Stimulated activated CD4-positive, alpha-beta T cell treated with anti-CD3 and anti-CD28 coated beads, Interleukin-4, amount 100 ng/mL, for 48 hours (primary cell): ENCODE measurements at regions not wholly inside any gene's neighbourhood (a gene's known extent, or its start where the extent isn't known, plus 50 kb on each side); places are given as distances from the start of the nearest gene placed in this dataset.

Source experiments
- DNase-seq, 2 donors: peaks; one replicate each; pipeline ENCODE4 v3.0.0-alpha.2; 2020; ENCODE audit warnings: low read depth in 2 of 2

- no peak for DNase-seq
These were observed 544.0 kb downstream of the LMO4 start for GRCh38 chr1:87872692-87873091.

- no peak for DNase-seq
These were observed 550.2 kb downstream of the LMO4 start for GRCh38 chr1:87878873-87879272.

GRCh38 chr1:87880098-87880760 is 551.5 kb downstream of the LMO4 start:
- no peak for DNase-seq

- DNase-seq: no peak
These were observed 552.1 kb downstream of the LMO4 start for GRCh38 chr1:87880764-87881163.

GRCh38 chr1:87883906-87884305 is 555.2 kb downstream of the LMO4 start:
- DNase-seq: no peak

- DNase-seq: no peak
These were observed 555.9 kb downstream of the LMO4 start for GRCh38 chr1:87884581-87884980.

GRCh38 chr1:87885278-87886025 is 556.8 kb downstream of the LMO4 start:
- no peak for DNase-seq

GRCh38 chr1:87887100-87887499 is 558.4 kb downstream of the LMO4 start:
- DNase-seq: no peak

GRCh38 chr1:87888446-87888845 is 559.8 kb downstream of the LMO4 start:
- no peak for DNase-seq

GRCh38 chr1:87894062-87894461 is 565.4 kb downstream of the LMO4 start:
- DNase-seq: no peak

- no peak for DNase-seq
These were observed 568.8 kb downstream of the LMO4 start for GRCh38 chr1:87897481-87897880.

- DNase-seq: no peak
These were observed 569.8 kb downstream of the LMO4 start for GRCh38 chr1:87898431-87898830.

GRCh38 chr1:87899017-87899416 is 570.3 kb downstream of the LMO4 start:
- DNase-seq: no peak

- DNase-seq: no peak
These were observed 571.1 kb downstream of the LMO4 start for GRCh38 chr1:87899746-87900145.

- DNase-seq: no peak
These were observed 574.1 kb downstream of the LMO4 start for GRCh38 chr1:87902830-87903229.

GRCh38 chr1:87903242-87903641 is 574.6 kb downstream of the LMO4 start:
- DNase-seq: no peak

GRCh38 chr1:87904651-87905050 is 576.0 kb downstream of the LMO4 start:
- DNase-seq: no peak

GRCh38 chr1:87905651-87906050 is 577.0 kb downstream of the LMO4 start:
- no peak for DNase-seq

- no peak for DNase-seq
These were observed 577.4 kb downstream of the LMO4 start for GRCh38 chr1:87906078-87906477.

GRCh38 chr1:87913361-87913760 is 584.7 kb downstream of the LMO4 start:
- DNase-seq: no peak

GRCh38 chr1:87914396-87914795 is 585.7 kb downstream of the LMO4 start:
- no peak for DNase-seq

- no peak for DNase-seq
These were observed 587.1 kb downstream of the LMO4 start for GRCh38 chr1:87915771-87916170.

GRCh38 chr1:87916965-87917364 is 588.3 kb downstream of the LMO4 start:
- no peak for DNase-seq

- no peak for DNase-seq
These were observed 589.7 kb downstream of the LMO4 start for GRCh38 chr1:87918398-87918797.
